Stomach (tissue), 4 donors: ENCODE measurements at regions not wholly inside any gene's neighbourhood (a gene's known extent, or its start where the extent isn't known, plus 50 kb on each side); places are given as distances from the start of the nearest gene placed in this dataset.

Experiments used
- POLR2AphosphoS5 ChIP-seq, 3 donors: sonication (generic); formaldehyde crosslinking; IDR thresholded peaks; one replicate each; pipeline ENCODE4 v1.6.1; 2016; ENCODE audit warnings: antibody characterized with exemption in 3 of 3
- TF ChIP-seq, protein P1 (sequence below), 7 experiments: fragments of 450-650 bp in 4 of 7; fragments of 200-600 bp in 3 of 7; sonication (generic) in 3 of 7; IDR thresholded peaks; one replicate each; pipeline ENCODE4 v1.5.1; 2016 to 2019; ENCODE audit warnings: antibody characterized with exemption in 7 of 7, control low read depth in 2 of 7, mild to moderate bottlenecking in 1 of 7

DNA sequence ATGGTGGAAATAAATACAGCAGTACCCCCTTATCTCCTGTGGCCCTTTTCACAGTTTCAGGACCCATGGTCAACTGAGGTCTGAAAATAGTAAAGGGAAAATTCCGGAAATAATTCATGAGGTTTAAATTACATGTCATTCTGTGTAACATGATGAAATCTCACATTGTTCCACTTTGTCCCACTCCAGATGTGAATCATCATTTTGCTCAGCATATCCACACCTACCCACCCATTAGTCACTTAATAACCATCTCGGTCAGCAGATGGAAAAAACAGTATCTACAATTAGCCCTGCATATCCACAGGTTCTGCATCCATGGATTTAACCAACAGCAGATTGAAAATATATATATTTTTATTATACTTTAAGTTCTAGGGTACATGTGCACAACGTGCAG is 86.9 kb upstream of the GORAB start:
- TF ChIP-seq, protein P1, sequence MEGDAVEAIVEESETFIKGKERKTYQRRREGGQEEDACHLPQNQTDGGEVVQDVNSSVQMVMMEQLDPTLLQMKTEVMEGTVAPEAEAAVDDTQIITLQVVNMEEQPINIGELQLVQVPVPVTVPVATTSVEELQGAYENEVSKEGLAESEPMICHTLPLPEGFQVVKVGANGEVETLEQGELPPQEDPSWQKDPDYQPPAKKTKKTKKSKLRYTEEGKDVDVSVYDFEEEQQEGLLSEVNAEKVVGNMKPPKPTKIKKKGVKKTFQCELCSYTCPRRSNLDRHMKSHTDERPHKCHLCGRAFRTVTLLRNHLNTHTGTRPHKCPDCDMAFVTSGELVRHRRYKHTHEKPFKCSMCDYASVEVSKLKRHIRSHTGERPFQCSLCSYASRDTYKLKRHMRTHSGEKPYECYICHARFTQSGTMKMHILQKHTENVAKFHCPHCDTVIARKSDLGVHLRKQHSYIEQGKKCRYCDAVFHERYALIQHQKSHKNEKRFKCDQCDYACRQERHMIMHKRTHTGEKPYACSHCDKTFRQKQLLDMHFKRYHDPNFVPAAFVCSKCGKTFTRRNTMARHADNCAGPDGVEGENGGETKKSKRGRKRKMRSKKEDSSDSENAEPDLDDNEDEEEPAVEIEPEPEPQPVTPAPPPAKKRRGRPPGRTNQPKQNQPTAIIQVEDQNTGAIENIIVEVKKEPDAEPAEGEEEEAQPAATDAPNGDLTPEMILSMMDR (IDR thresholded peaks at IDR 0.05): no peak
- no peak for TF ChIP-seq POLR2AphosphoS5 (IDR thresholded peaks at IDR 0.05)
